NB4 (cell line): ENCODE measurements at regions not wholly inside any gene's neighbourhood (a gene's known extent, or its start where the extent isn't known, plus 50 kb on each side); places are given as distances from the start of the nearest gene placed in this dataset.

Experiments
- CTCF ChIP-seq: IDR thresholded peaks from one replicate; pipeline ENCODE4 v1.5.1; 2012; ENCODE audit warnings: low read depth, low read length
- MYC ChIP-seq: IDR thresholded peaks from 2 replicates; pipeline ENCODE4 v1.6.1; 2011; ENCODE audit warnings: low read depth, low read length
- POLR2A ChIP-seq: IDR thresholded peaks from 2 replicates; pipeline ENCODE4 v1.6.1; 2011; ENCODE audit warnings: mild to moderate bottlenecking; ENCODE audit not compliant: insufficient read length; ENCODE audit errors: extremely low read depth

GRCh38 chr5:123671042-123671441 lies 159.1 kb downstream of the CSNK1G3 start:
- peak; percentile 76 for TF ChIP-seq CTCF
- no peak for TF ChIP-seq POLR2A
- no peak for TF ChIP-seq MYC
